Fibroblast of pulmonary artery (primary cell): ENCODE measurements at regions not wholly inside any gene's neighbourhood (a gene's known extent, or its start where the extent isn't known, plus 50 kb on each side); places are given as distances from the start of the nearest gene placed in this dataset.

Experiments used
- DNase-seq: peaks from one replicate; pipeline ENCODE4 v3.0.0-alpha.2; 2010; ENCODE audit warnings: low read depth
- H3K4me3 ChIP-seq: replicated peaks from 2 replicates; pipeline ENCODE4 v1.5.1; 2011; ENCODE audit warnings: low read depth, mild to moderate bottlenecking, control low read depth, low read length, moderate library complexity
- CTCF ChIP-seq: IDR thresholded peaks from 2 replicates; pipeline ENCODE4 v1.5.1; 2011; ENCODE audit warnings: mild to moderate bottlenecking, control low read depth, low read length, inconsistent platforms; ENCODE audit errors: missing control alignments

DNA sequence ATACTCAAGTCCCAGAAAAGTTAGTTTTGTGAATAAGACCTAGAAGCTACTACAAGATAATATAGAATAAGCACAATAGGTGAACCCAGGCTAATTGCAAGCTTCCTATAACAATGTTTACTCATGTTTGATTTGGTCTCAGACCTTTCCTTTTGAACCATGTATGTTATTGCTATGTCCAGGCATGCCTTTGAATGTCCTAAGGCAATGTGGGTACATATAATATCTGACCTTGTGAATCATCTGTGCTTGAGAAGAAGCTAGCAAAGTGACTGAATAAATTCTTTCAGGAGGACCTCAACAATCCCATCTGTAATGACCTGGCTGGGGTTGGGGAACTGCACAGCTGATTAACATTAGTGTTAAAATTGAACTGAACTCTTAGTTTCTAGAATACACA lies 1285.9 kb upstream of the CELF4 start:
- no peak overlapping the region for H3K4me3 ChIP-seq
- no peak for DNase-seq
- TF ChIP-seq CTCF, result no peak

DNA sequence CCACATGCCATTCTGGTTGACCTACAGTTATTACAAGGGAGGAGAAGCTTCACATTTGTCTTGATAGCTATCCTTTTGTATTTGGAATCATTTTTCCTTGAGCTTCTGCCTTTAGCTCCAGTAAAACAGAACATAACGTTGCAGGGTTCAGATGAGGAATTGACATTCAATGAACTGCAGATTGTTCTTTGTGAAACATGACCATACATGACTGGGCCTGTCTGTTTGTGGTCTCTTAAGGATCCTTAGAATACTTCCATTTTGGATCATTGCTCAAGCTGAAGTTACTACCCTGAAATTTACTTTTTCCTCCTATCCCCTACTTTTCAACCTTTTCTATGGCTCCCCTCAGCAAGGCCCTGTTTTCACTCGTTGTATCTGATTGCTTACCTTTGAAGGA lies 1281.7 kb upstream of the CELF4 start:
- TF ChIP-seq CTCF, result no peak
- no peak overlapping the region for H3K4me3 ChIP-seq
- DNase-seq, result no peak

GRCh38 chr18:38843291-38843690 lies 1277.7 kb upstream of the CELF4 start:
- no peak for DNase-seq
- TF ChIP-seq CTCF, result no peak
- no peak overlapping the region for H3K4me3 ChIP-seq

DNA sequence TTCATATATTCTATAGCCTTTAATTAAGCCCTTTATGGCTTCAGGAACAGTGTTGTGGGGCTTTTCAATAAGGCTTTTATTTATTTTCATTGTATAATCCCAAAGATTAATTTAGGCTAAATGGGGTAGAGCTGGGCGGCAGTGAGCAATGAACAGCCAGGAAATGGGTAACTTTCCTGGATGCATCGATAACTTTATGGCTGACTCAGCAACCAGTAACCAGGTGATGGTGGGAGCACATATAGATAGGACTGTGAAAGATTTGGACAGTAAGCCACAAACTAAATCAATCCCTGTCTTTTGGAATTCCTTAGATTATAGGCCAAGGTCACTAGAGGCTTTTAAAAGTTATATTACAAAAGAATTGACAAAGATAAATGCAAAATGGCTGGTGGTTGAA lies 1260.6 kb upstream of the CELF4 start:
- no peak for TF ChIP-seq CTCF
- DNase-seq, result no peak
- no peak overlapping the region for H3K4me3 ChIP-seq

GRCh38 chr18:38811209-38811608 lies 1245.6 kb upstream of the CELF4 start:
- no peak for DNase-seq
- TF ChIP-seq CTCF, result no peak
- H3K4me3 ChIP-seq, result no peak overlapping the region

- DNase-seq, result no peak
- H3K4me3 ChIP-seq, result no peak overlapping the region
- TF ChIP-seq CTCF, result no peak
Measured at GRCh38 chr18:38810789-38811188, 1245.2 kb upstream of the CELF4 start.

DNA sequence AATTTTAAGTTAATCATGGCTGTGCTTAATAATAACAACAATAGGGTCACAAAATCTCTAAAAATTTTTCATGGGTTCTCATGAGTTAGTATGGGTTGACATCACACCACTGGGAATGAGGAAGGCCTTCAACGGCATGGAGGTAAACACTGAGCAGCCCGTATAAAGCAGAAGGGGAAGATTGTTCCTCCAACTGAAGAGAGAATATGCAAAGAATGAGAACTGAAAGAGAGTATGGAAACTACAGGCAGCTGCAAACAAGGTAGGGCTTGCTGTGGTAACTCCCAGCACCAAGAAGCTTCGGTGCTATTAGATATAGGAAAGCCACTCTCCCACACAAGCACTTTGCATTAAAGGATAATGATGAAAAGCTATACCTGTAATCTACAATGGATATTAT lies 1242.3 kb upstream of the CELF4 start:
- H3K4me3 ChIP-seq, result no peak overlapping the region
- no peak for DNase-seq
- TF ChIP-seq CTCF, result no peak
